ENCODE measurements at regions not wholly inside any gene's neighbourhood (a gene's known extent, or its start where the extent isn't known, plus 50 kb on each side); places are given as distances from the start of the nearest gene placed in this dataset.
A peak's percentile ranks its signal among the peaks of the same experiment; 100 is the strongest.

GRCh38 chr13:25024175-25024574, 71.8 kb upstream of the PABPC3 start:
- no peak for DNase-seq (ENCODE audit: low read depth, low spot score)
- in situ Hi-C loops (cut with HindIII; ENCODE audit: low pct_unique_long_range_greater_than_20kb, low sequenced_read_pairs), result no loop called here

GRCh38 chr13:25032160-25032559, 63.8 kb upstream of the PABPC3 start:
- in situ Hi-C loops (cut with HindIII; ENCODE audit: low pct_unique_long_range_greater_than_20kb, low sequenced_read_pairs), result no loop called here
- DNase-seq (ENCODE audit: low read depth, low spot score), result no peak

- in situ Hi-C loops (cut with HindIII; ENCODE audit: low pct_unique_long_range_greater_than_20kb, low sequenced_read_pairs), result no loop called here
Observed at GRCh38 chr13:25034173-25034572, 61.8 kb upstream of the PABPC3 start.

GRCh38 chr13:25037057-25037813, 58.7 kb upstream of the PABPC3 start:
- in situ Hi-C loops (cut with HindIII; ENCODE audit: low pct_unique_long_range_greater_than_20kb, low sequenced_read_pairs), result no loop called here
- peak; percentile 80 for DNase-seq (ENCODE audit: low read depth, low spot score)

More at GRCh38 chr13:25034173-25034572, 61.8 kb upstream of the PABPC3 start:
- no peak for DNase-seq (ENCODE audit: low read depth, low spot score)

GRCh38 chr13:25042151-25042865, 53.6 kb upstream of the PABPC3 start:
- DNase-seq (ENCODE audit: low read depth, low spot score), result no peak
- in situ Hi-C loops (cut with HindIII; ENCODE audit: low pct_unique_long_range_greater_than_20kb, low sequenced_read_pairs), result no loop called here

- no peak for DNase-seq (ENCODE audit: low read depth, low spot score)
- in situ Hi-C loops (cut with HindIII; ENCODE audit: low pct_unique_long_range_greater_than_20kb, low sequenced_read_pairs), result no loop called here
Observed at GRCh38 chr13:25044071-25044470, 51.9 kb upstream of the PABPC3 start.

Small RNAs in the stretch of these regions (small RNA-seq; reads per million reads assigned to genes)
- 0 reads per million in 2 experiments for gene AL590099.1
- gene LSP1P1, result 0 reads per million in 2 experiments

Measured in SK-MEL-5 (cell line).